DND-41 (cell line): ENCODE measurements at regions not wholly inside any gene's neighbourhood (a gene's known extent, or its start where the extent isn't known, plus 50 kb on each side); places are given as distances from the start of the nearest gene placed in this dataset.

Experiments
- ATAC-seq: fragments of 200-7000 bp; cut with Tn5 transposase; 3 replicates; pipeline ENCODE4 v1.9.1; 2021; ENCODE audit warnings: low read depth; ENCODE audit not compliant: insufficient read depth
- DNase-seq: peaks from one replicate; pipeline ENCODE4 v3.0.0-alpha.2; 2020
- H2AFZ ChIP-seq: 2 replicates; pipeline ENCODE4 v1.6.0; 2012; ENCODE audit warnings: low read depth, low read length
- H3K27ac ChIP-seq: 2 replicates; pipeline ENCODE4 v1.5.1; 2012; ENCODE audit warnings: low read length, inconsistent platforms
- H3K27me3 ChIP-seq: fragments of 200-600 bp; sonication (generic); 2 replicates; pipeline ENCODE4 v1.6.0; 2012; ENCODE audit warnings: low read length, mild to moderate bottlenecking, inconsistent platforms; ENCODE audit not compliant: insufficient read depth, poor library complexity
- H3K36me3 ChIP-seq: 2 replicates; pipeline ENCODE4 v1.5.1; 2012; ENCODE audit warnings: low read length, inconsistent platforms; ENCODE audit not compliant: insufficient read depth
- H3K4me1 ChIP-seq: 2 replicates; pipeline ENCODE4 v1.5.1; 2012; ENCODE audit warnings: mild to moderate bottlenecking, low read length; ENCODE audit not compliant: insufficient read depth
- H3K4me2 ChIP-seq: 2 replicates; pipeline ENCODE4 v1.6.0; 2012; ENCODE audit warnings: mild to moderate bottlenecking, moderate library complexity, low read length, inconsistent platforms; ENCODE audit not compliant: insufficient read depth
- H3K4me3 ChIP-seq, 2 experiments: fragments of 200-600 bp in 1 of 2; shearing (Covaris generic) in 1 of 2; 2 replicates each; pipeline ENCODE4 v1.5.1; 2012 to 2016; ENCODE audit warnings: inconsistent platforms in 2 of 2, low read length in 2 of 2, mild to moderate bottlenecking in 2 of 2, low read depth in 1 of 2, moderate library complexity in 1 of 2
- H3K79me2 ChIP-seq: 2 replicates; pipeline ENCODE4 v1.6.0; 2012; ENCODE audit warnings: low read length, inconsistent platforms; ENCODE audit not compliant: insufficient read depth
- H3K9ac ChIP-seq: 2 replicates; pipeline ENCODE4 v1.6.0; 2012; ENCODE audit warnings: low read depth, mild to moderate bottlenecking, inconsistent platforms, low read length, moderate library complexity
- H3K9me3 ChIP-seq: 2 replicates; pipeline ENCODE4 v1.5.1; 2012; ENCODE audit warnings: low read length, moderate library complexity, mild to moderate bottlenecking, inconsistent platforms; ENCODE audit not compliant: insufficient read depth, severe bottlenecking
- H4K20me1 ChIP-seq: 2 replicates; pipeline ENCODE4 v1.6.0; 2012; ENCODE audit warnings: low read length; ENCODE audit not compliant: insufficient read depth
- EZH2 ChIP-seq: IDR thresholded peaks from 3 replicates; pipeline ENCODE4 v1.6.1; 2012; ENCODE audit warnings: borderline replicate concordance, low read depth, mild to moderate bottlenecking, moderate library complexity, low read length, inconsistent platforms; ENCODE audit not compliant: severe bottlenecking
- TF ChIP-seq, protein P1 (sequence below): IDR thresholded peaks from 2 replicates; pipeline ENCODE4 v1.5.1; 2012; ENCODE audit warnings: borderline replicate concordance, low read length, moderate library complexity, mild to moderate bottlenecking; ENCODE audit not compliant: poor library complexity, severe bottlenecking; ENCODE audit errors: extremely low read depth

DNA sequence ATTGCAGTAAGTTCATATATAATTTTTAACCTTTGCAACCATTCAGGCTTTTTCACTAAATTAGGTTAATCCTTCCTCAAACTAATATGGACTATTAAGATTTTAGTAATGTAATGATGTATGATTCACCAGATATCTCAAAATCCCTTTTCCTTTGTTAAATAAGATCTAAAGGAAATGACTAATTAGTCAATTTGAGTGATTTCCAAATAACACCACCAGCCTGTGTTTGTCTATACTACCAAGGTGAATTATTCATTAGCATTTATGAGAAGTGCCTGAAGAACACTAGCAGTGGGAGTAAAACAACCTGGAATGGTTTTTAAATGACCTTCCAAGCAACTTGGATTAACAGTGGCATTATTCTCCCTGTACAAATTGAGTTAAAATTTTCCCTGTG lies 670.6 kb upstream of the PKN2 start:
- TF ChIP-seq, protein P1, sequence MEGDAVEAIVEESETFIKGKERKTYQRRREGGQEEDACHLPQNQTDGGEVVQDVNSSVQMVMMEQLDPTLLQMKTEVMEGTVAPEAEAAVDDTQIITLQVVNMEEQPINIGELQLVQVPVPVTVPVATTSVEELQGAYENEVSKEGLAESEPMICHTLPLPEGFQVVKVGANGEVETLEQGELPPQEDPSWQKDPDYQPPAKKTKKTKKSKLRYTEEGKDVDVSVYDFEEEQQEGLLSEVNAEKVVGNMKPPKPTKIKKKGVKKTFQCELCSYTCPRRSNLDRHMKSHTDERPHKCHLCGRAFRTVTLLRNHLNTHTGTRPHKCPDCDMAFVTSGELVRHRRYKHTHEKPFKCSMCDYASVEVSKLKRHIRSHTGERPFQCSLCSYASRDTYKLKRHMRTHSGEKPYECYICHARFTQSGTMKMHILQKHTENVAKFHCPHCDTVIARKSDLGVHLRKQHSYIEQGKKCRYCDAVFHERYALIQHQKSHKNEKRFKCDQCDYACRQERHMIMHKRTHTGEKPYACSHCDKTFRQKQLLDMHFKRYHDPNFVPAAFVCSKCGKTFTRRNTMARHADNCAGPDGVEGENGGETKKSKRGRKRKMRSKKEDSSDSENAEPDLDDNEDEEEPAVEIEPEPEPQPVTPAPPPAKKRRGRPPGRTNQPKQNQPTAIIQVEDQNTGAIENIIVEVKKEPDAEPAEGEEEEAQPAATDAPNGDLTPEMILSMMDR = no peak
- H3K79me2 ChIP-seq = no peaks in the 10 kb centered on the region
- H3K9ac ChIP-seq = no peak overlapping the region
- ATAC-seq (no peak), DNase-seq (no peak)
- H3K27me3 ChIP-seq = peaks cover 4% of the 10 kb centered on the region
- no peaks in the 10 kb centered on the region for H3K9me3 ChIP-seq
- H3K4me3 ChIP-seq = no peak overlapping the region
- H3K36me3 ChIP-seq = no peaks in the 10 kb centered on the region
- no peak overlapping the region for H2AFZ ChIP-seq
- H4K20me1 ChIP-seq = no peaks in the 10 kb centered on the region
- H3K4me1 ChIP-seq = no peaks in the 10 kb centered on the region
- H3K27ac ChIP-seq = no peak overlapping the region
- no peak overlapping the region for H3K4me2 ChIP-seq

GRCh38 chr1:88014131-88014530 lies 669.9 kb upstream of the PKN2 start:
- Histone ChIP-seq H3K4me3 (no peak overlapping the region), H3K27ac (no peak overlapping the region), H3K9me3 (no peaks in the 10 kb centered on the region), H3K4me2 (no peak overlapping the region), H2AFZ (no peak overlapping the region), H3K79me2 (no peaks in the 10 kb centered on the region), H3K27me3 (peaks cover 4% of the 10 kb centered on the region), H4K20me1 (no peaks in the 10 kb centered on the region), H3K9ac (no peak overlapping the region), H3K4me1 (no peaks in the 10 kb centered on the region), H3K36me3 (no peaks in the 10 kb centered on the region)
- ATAC-seq (no peak), DNase-seq (no peak)
- TF ChIP-seq, protein P1 = no peak
- no peak for TF ChIP-seq EZH2

- Histone ChIP-seq H3K9ac (no peak overlapping the region), H3K36me3 (no peaks in the 10 kb centered on the region), H3K4me2 (no peak overlapping the region), H3K4me1 (no peaks in the 10 kb centered on the region), H4K20me1 (no peaks in the 10 kb centered on the region), H3K27me3 (peaks cover 4% of the 10 kb centered on the region), H3K4me3 (no peak overlapping the region), H3K9me3 (no peaks in the 10 kb centered on the region), H2AFZ (no peak overlapping the region), H3K79me2 (no peaks in the 10 kb centered on the region), H3K27ac (no peak overlapping the region)
- no peak for TF ChIP-seq EZH2
- TF ChIP-seq, protein P1 = no peak
- ATAC-seq = no peak
- DNase-seq = no peak
Observed at GRCh38 chr1:88016947-88017346, 667.1 kb upstream of the PKN2 start.

DNA sequence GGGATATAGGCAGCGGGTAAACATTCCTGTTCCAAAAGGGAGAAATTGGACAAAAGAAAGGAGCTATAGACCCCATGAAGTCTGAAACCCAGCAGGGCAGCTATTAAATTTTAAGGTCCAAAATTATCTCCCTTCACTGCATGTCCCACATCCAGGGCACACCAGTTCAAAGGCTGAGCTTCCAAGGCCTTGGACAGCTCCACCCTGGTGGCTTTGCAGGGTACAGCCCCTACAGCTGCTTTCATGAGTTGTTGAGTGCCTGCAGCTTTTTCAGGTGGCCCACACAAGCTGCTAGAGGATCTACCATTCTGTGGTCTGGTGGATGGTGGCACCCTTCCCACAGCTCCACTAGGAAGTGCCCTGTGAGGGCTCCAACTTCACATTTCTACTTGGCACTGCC lies 662.5 kb upstream of the PKN2 start:
- no peak for DNase-seq
- Histone ChIP-seq H3K79me2 (no peaks in the 10 kb centered on the region), H3K27me3 (no peaks in the 10 kb centered on the region), H2AFZ (no peak overlapping the region), H3K9ac (no peak overlapping the region), H4K20me1 (no peaks in the 10 kb centered on the region), H3K36me3 (no peaks in the 10 kb centered on the region), H3K4me1 (no peaks in the 10 kb centered on the region), H3K4me3 (no peak overlapping the region), H3K4me2 (no peak overlapping the region), H3K27ac (no peak overlapping the region), H3K9me3 (no peaks in the 10 kb centered on the region)
- ATAC-seq = no peak
- TF ChIP-seq, protein P1 = no peak
- no peak for TF ChIP-seq EZH2
